ENCODE measurements at regions not wholly inside any gene's neighbourhood (a gene's known extent, or its start where the extent isn't known, plus 50 kb on each side); places are given as distances from the start of the nearest gene placed in this dataset.

GRCh38 chr5:167999182-167999581 is 292.3 kb upstream of the WWC1 start:
- H3K4me3 ChIP-seq (ENCODE audit: low read depth in 1 of 2, low read length in 2 of 2) = no peak overlapping the region
- H3K9me3 ChIP-seq (ENCODE audit: control insufficient read depth in 2 of 2, insufficient read depth in 1 of 2, low read depth in 1 of 2, low read length in 1 of 2) = no peaks in the 10 kb centered on the region
- no peaks in the 10 kb centered on the region for H3K27me3 ChIP-seq (ENCODE audit: control insufficient read depth in 1 of 2, insufficient read depth in 2 of 2, low read length in 2 of 2)
- H3K27ac ChIP-seq (ENCODE audit: low read depth in 2 of 2, low read length in 1 of 2) = no peak overlapping the region
- no peaks in the 10 kb centered on the region for H3K4me1 ChIP-seq (ENCODE audit: control insufficient read depth in 2 of 2, insufficient read depth in 2 of 2, low read length in 1 of 2)
- H3K36me3 ChIP-seq (ENCODE audit: control insufficient read depth in 2 of 2, insufficient read depth in 2 of 2, low read length in 1 of 2) = no peaks in the 10 kb centered on the region
- WGBS, 2 donors = 53 to 79% methylated on average over 2 of the region's 2 CpGs

- H3K27ac ChIP-seq (ENCODE audit: low read depth in 2 of 2, low read length in 1 of 2) = no peak overlapping the region
- no peaks in the 10 kb centered on the region for H3K4me1 ChIP-seq (ENCODE audit: control insufficient read depth in 2 of 2, insufficient read depth in 2 of 2, low read length in 1 of 2)
- WGBS, 2 donors = 54 to 69% methylated on average over 2 of the region's 2 CpGs
- H3K9me3 ChIP-seq (ENCODE audit: control insufficient read depth in 2 of 2, insufficient read depth in 1 of 2, low read depth in 1 of 2, low read length in 1 of 2) = no peaks in the 10 kb centered on the region
- H3K27me3 ChIP-seq (ENCODE audit: control insufficient read depth in 1 of 2, insufficient read depth in 2 of 2, low read length in 2 of 2) = no peaks in the 10 kb centered on the region
- H3K36me3 ChIP-seq (ENCODE audit: control insufficient read depth in 2 of 2, insufficient read depth in 2 of 2, low read length in 1 of 2) = no peaks in the 10 kb centered on the region
- H3K4me3 ChIP-seq (ENCODE audit: low read depth in 1 of 2, low read length in 2 of 2) = no peak overlapping the region
These were observed 290.1 kb upstream of the WWC1 start for GRCh38 chr5:168001318-168001717.

- H3K4me1 ChIP-seq (ENCODE audit: control insufficient read depth in 2 of 2, insufficient read depth in 2 of 2, low read length in 1 of 2) = no peaks in the 10 kb centered on the region
- WGBS, 2 donors = 52 to 55% methylated on average over 4 of the region's 4 CpGs
- no peak overlapping the region for H3K4me3 ChIP-seq (ENCODE audit: low read depth in 1 of 2, low read length in 2 of 2)
- H3K36me3 ChIP-seq (ENCODE audit: control insufficient read depth in 2 of 2, insufficient read depth in 2 of 2, low read length in 1 of 2) = no peaks in the 10 kb centered on the region
- no peak overlapping the region for H3K27ac ChIP-seq (ENCODE audit: low read depth in 2 of 2, low read length in 1 of 2)
- H3K27me3 ChIP-seq (ENCODE audit: control insufficient read depth in 1 of 2, insufficient read depth in 2 of 2, low read length in 2 of 2) = no peaks in the 10 kb centered on the region
- no peaks in the 10 kb centered on the region for H3K9me3 ChIP-seq (ENCODE audit: control insufficient read depth in 2 of 2, insufficient read depth in 1 of 2, low read depth in 1 of 2, low read length in 1 of 2)
These were observed 289.3 kb upstream of the WWC1 start for GRCh38 chr5:168002116-168002515.

- Histone ChIP-seq H3K9me3 (ENCODE audit: control insufficient read depth in 2 of 2, insufficient read depth in 1 of 2, low read depth in 1 of 2, low read length in 1 of 2) (no peaks in the 10 kb centered on the region), H3K27me3 (ENCODE audit: control insufficient read depth in 1 of 2, insufficient read depth in 2 of 2, low read length in 2 of 2) (no peaks in the 10 kb centered on the region), H3K4me1 (ENCODE audit: control insufficient read depth in 2 of 2, insufficient read depth in 2 of 2, low read length in 1 of 2) (no peaks in the 10 kb centered on the region), H3K4me3 (ENCODE audit: low read depth in 1 of 2, low read length in 2 of 2) (no peak overlapping the region), H3K36me3 (ENCODE audit: control insufficient read depth in 2 of 2, insufficient read depth in 2 of 2, low read length in 1 of 2) (no peaks in the 10 kb centered on the region), H3K27ac (ENCODE audit: low read depth in 2 of 2, low read length in 1 of 2) (no peak overlapping the region)
- 41 to 47% methylated on average over 6 of the region's 6 CpGs for WGBS, 2 donors
These were observed 286.4 kb upstream of the WWC1 start for GRCh38 chr5:168005093-168005492.

- no peaks in the 10 kb centered on the region for H3K4me1 ChIP-seq (ENCODE audit: control insufficient read depth in 2 of 2, insufficient read depth in 2 of 2, low read length in 1 of 2)
- no peak overlapping the region for H3K27ac ChIP-seq (ENCODE audit: low read depth in 2 of 2, low read length in 1 of 2)
- H3K4me3 ChIP-seq (ENCODE audit: low read depth in 1 of 2, low read length in 2 of 2) = no peak overlapping the region
- 74 to 81% methylated on average over 3 of the region's 3 CpGs for WGBS, 2 donors
- H3K27me3 ChIP-seq (ENCODE audit: control insufficient read depth in 1 of 2, insufficient read depth in 2 of 2, low read length in 2 of 2) = no peaks in the 10 kb centered on the region
- H3K9me3 ChIP-seq (ENCODE audit: control insufficient read depth in 2 of 2, insufficient read depth in 1 of 2, low read depth in 1 of 2, low read length in 1 of 2) = no peaks in the 10 kb centered on the region
- H3K36me3 ChIP-seq (ENCODE audit: control insufficient read depth in 2 of 2, insufficient read depth in 2 of 2, low read length in 1 of 2) = no peaks in the 10 kb centered on the region
These were observed 285.5 kb upstream of the WWC1 start for GRCh38 chr5:168005936-168006335.

GRCh38 chr5:168006456-168007130 is 284.9 kb upstream of the WWC1 start:
- Histone ChIP-seq H3K36me3 (ENCODE audit: control insufficient read depth in 2 of 2, insufficient read depth in 2 of 2, low read length in 1 of 2) (no peaks in the 10 kb centered on the region), H3K27me3 (ENCODE audit: control insufficient read depth in 1 of 2, insufficient read depth in 2 of 2, low read length in 2 of 2) (no peaks in the 10 kb centered on the region), H3K4me3 (ENCODE audit: low read depth in 1 of 2, low read length in 2 of 2) (no peak overlapping the region), H3K27ac (ENCODE audit: low read depth in 2 of 2, low read length in 1 of 2) (no peak overlapping the region), H3K4me1 (ENCODE audit: control insufficient read depth in 2 of 2, insufficient read depth in 2 of 2, low read length in 1 of 2) (no peaks in the 10 kb centered on the region), H3K9me3 (ENCODE audit: control insufficient read depth in 2 of 2, insufficient read depth in 1 of 2, low read depth in 1 of 2, low read length in 1 of 2) (no peaks in the 10 kb centered on the region)
- WGBS, 2 donors = 58 to 60% methylated on average over 10 of the region's 10 CpGs

- Histone ChIP-seq H3K9me3 (ENCODE audit: control insufficient read depth in 2 of 2, insufficient read depth in 1 of 2, low read depth in 1 of 2, low read length in 1 of 2) (no peaks in the 10 kb centered on the region), H3K36me3 (ENCODE audit: control insufficient read depth in 2 of 2, insufficient read depth in 2 of 2, low read length in 1 of 2) (no peaks in the 10 kb centered on the region), H3K4me3 (ENCODE audit: low read depth in 1 of 2, low read length in 2 of 2) (no peak overlapping the region), H3K27me3 (ENCODE audit: control insufficient read depth in 1 of 2, insufficient read depth in 2 of 2, low read length in 2 of 2) (no peaks in the 10 kb centered on the region), H3K4me1 (ENCODE audit: control insufficient read depth in 2 of 2, insufficient read depth in 2 of 2, low read length in 1 of 2) (no peaks in the 10 kb centered on the region), H3K27ac (ENCODE audit: low read depth in 2 of 2, low read length in 1 of 2) (no peak overlapping the region)
- WGBS, 2 donors = 89 to 93% methylated on average over 8 of the region's 8 CpGs
These were observed 284.2 kb upstream of the WWC1 start for GRCh38 chr5:168007286-168007685.

GRCh38 chr5:168008555-168008954 is 282.9 kb upstream of the WWC1 start:
- Histone ChIP-seq H3K9me3 (ENCODE audit: control insufficient read depth in 2 of 2, insufficient read depth in 1 of 2, low read depth in 1 of 2, low read length in 1 of 2) (no peaks in the 10 kb centered on the region), H3K36me3 (ENCODE audit: control insufficient read depth in 2 of 2, insufficient read depth in 2 of 2, low read length in 1 of 2) (no peaks in the 10 kb centered on the region), H3K27ac (ENCODE audit: low read depth in 2 of 2, low read length in 1 of 2) (no peak overlapping the region), H3K4me1 (ENCODE audit: control insufficient read depth in 2 of 2, insufficient read depth in 2 of 2, low read length in 1 of 2) (no peaks in the 10 kb centered on the region), H3K4me3 (ENCODE audit: low read depth in 1 of 2, low read length in 2 of 2) (no peak overlapping the region), H3K27me3 (ENCODE audit: control insufficient read depth in 1 of 2, insufficient read depth in 2 of 2, low read length in 2 of 2) (no peaks in the 10 kb centered on the region)
- 81 to 87% methylated on average over 4 of the region's 4 CpGs for WGBS, 2 donors

GRCh38 chr5:168011096-168011495 is 280.3 kb upstream of the WWC1 start:
- Histone ChIP-seq H3K27me3 (ENCODE audit: control insufficient read depth in 1 of 2, insufficient read depth in 2 of 2, low read length in 2 of 2) (no peaks in the 10 kb centered on the region), H3K9me3 (ENCODE audit: control insufficient read depth in 2 of 2, insufficient read depth in 1 of 2, low read depth in 1 of 2, low read length in 1 of 2) (no peaks in the 10 kb centered on the region), H3K27ac (ENCODE audit: low read depth in 2 of 2, low read length in 1 of 2) (no peak overlapping the region), H3K4me1 (ENCODE audit: control insufficient read depth in 2 of 2, insufficient read depth in 2 of 2, low read length in 1 of 2) (no peaks in the 10 kb centered on the region), H3K4me3 (ENCODE audit: low read depth in 1 of 2, low read length in 2 of 2) (no peak overlapping the region), H3K36me3 (ENCODE audit: control insufficient read depth in 2 of 2, insufficient read depth in 2 of 2, low read length in 1 of 2) (no peaks in the 10 kb centered on the region)
- 75 to 82% methylated on average over 6 of the region's 6 CpGs for WGBS, 2 donors

GRCh38 chr5:168012006-168012405 is 279.4 kb upstream of the WWC1 start:
- Histone ChIP-seq H3K36me3 (ENCODE audit: control insufficient read depth in 2 of 2, insufficient read depth in 2 of 2, low read length in 1 of 2) (no peaks in the 10 kb centered on the region), H3K27me3 (ENCODE audit: control insufficient read depth in 1 of 2, insufficient read depth in 2 of 2, low read length in 2 of 2) (no peaks in the 10 kb centered on the region), H3K4me3 (ENCODE audit: low read depth in 1 of 2, low read length in 2 of 2) (no peak overlapping the region), H3K9me3 (ENCODE audit: control insufficient read depth in 2 of 2, insufficient read depth in 1 of 2, low read depth in 1 of 2, low read length in 1 of 2) (no peaks in the 10 kb centered on the region), H3K27ac (ENCODE audit: low read depth in 2 of 2, low read length in 1 of 2) (no peak overlapping the region), H3K4me1 (ENCODE audit: control insufficient read depth in 2 of 2, insufficient read depth in 2 of 2, low read length in 1 of 2) (no peaks in the 10 kb centered on the region)
- 80 to 81% methylated on average over 5 of the region's 5 CpGs for WGBS, 2 donors
